Spleen (tissue), 7 donors: ENCODE measurements at regions not wholly inside any gene's neighbourhood (a gene's known extent, or its start where the extent isn't known, plus 50 kb on each side); places are given as distances from the start of the nearest gene placed in this dataset.

Experiments used
- CTCF ChIP-seq, 11 experiments: fragments of 200-600 bp in 7 of 11; fragments of 450-650 bp in 4 of 11; sonication (generic) in 4 of 11; IDR thresholded peaks in 8 of 11; conservative IDR thresholded peaks in 3 of 11; 1 replicate in 7 of 11; 2 replicates in 4 of 11; pipeline versions ENCODE4 v1.4.0 to v1.8.0; 2016 to 2021; ENCODE audit warnings: antibody characterized with exemption in 11 of 11, inconsistent platforms in 4 of 11, mild to moderate bottlenecking in 1 of 11
- POLR2A ChIP-seq, 3 donors: fragments of 450-650 bp; IDR thresholded peaks; one replicate each; pipeline ENCODE4 v1.5.1; 2017; ENCODE audit warnings: antibody characterized with exemption in 3 of 3, mild to moderate bottlenecking in 1 of 3
- donor health status: DM: no; HTN: no; CAD: no; lungs with moderate emphysema.
- donor health status: DM: no; HTN: no; CAD: no.
- donor health status: DM: no; HTN: no; CAD: no.

GRCh38 chr9:115413766-115414382 lies 295.9 kb upstream of the TNC start:
- TF ChIP-seq CTCF (IDR thresholded peaks at IDR 0.05 in 8 of 11, conservative IDR thresholded peaks at IDR 0.05 in 3 of 11) (no peak), POLR2A (IDR thresholded peaks at IDR 0.05) (no peak)
